GM18873 (cell line): ENCODE measurements at regions not wholly inside any gene's neighbourhood (a gene's known extent, or its start where the extent isn't known, plus 50 kb on each side); places are given as distances from the start of the nearest gene placed in this dataset.

ENCODE experiments used
- ATAC-seq: cut with Tn5 transposase; IDR thresholded peaks from one replicate; pipeline ENCODE4 v1.9.1; 2021; ENCODE audit warnings: mild to moderate bottlenecking, moderate library complexity, moderate number of reproducible peaks; ENCODE audit not compliant: unreplicated experiment, low FRiP score

DNA sequence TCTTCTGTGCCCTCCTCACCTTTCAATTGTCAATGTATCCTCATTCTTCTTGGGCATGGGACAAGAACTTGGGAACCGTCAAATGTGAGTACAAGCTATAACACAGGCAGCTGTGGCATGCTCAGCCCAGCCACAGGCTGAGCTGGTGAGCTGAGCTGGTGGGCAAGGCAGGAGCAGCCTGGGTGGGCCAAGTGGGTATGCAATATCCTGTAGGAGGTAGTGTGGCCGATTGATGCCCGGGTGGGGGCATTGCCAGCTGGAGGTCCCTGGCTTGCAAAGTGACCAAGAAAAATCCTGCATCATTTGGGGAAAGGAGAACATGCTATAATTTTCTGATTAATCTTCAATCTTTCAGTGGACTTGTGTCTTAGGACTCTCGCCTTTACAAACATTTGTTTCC, 507.2 kb upstream of the SLC10A2 start:
- no peak for ATAC-seq

DNA sequence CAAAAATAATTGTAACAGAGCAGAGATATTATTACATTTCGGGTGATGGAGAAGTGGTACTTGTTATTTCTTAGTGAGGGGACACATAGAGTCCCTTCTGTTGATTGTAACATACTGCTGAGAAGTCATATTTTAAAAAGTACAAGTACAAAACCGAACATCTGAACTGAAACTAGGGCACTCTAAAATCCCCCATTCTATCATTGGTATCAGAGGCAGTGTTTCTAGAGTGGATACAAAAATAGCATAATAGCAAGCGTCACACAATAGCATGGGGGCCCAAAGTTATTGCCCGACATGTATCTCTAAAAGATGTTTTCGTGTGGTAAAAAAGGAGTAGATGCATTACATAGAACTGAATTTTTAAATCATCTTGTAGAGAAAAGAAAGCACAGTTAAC, 502.1 kb upstream of the SLC10A2 start:
- ATAC-seq = no peak

GRCh38 chr13:103557878-103558277, 491.7 kb upstream of the SLC10A2 start:
- ATAC-seq = no peak

GRCh38 chr13:103556681-103557080, 490.5 kb upstream of the SLC10A2 start:
- ATAC-seq = no peak

DNA sequence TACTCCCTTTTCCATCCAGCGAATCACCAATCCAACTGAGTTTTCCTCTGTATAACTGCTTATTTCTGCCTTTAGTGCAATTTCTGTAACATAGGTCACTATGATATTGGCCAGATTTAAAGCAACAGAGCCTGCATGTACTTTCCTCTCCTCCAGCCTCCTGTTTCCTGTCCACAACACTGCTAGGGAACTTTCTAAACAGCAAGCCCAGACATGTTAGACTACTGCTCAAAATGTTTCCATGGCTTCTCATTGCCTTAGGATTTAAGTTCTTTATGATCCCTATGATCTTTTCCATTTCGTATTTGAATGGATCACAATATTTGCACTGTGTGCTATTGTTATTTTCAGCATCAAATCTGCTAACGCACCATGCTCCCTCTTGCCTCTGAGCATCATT, 481.7 kb upstream of the SLC10A2 start:
- ATAC-seq = no peak

GRCh38 chr13:103546271-103546670, 480.1 kb upstream of the SLC10A2 start:
- ATAC-seq = no peak

- no peak for ATAC-seq
These were observed 476.4 kb upstream of the SLC10A2 start for GRCh38 chr13:103542648-103543047.

DNA sequence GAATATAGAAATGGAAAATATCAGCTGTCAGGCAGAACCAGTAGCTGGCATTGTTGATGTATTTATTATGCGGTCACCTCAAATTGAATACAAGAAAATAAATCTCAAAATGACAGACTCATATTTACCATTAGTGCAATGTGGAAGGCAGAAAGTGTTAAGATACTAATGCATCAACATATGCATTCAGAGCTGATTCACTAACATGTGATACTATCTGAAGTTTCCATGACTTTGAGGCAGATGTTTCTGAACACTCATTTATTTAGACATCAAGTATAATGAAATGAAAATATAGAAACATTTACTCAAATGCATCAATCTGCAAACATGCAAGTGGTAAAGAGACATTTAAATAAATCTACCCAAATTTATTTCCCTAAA, 474.2 kb upstream of the SLC10A2 start:
- no peak for ATAC-seq

DNA sequence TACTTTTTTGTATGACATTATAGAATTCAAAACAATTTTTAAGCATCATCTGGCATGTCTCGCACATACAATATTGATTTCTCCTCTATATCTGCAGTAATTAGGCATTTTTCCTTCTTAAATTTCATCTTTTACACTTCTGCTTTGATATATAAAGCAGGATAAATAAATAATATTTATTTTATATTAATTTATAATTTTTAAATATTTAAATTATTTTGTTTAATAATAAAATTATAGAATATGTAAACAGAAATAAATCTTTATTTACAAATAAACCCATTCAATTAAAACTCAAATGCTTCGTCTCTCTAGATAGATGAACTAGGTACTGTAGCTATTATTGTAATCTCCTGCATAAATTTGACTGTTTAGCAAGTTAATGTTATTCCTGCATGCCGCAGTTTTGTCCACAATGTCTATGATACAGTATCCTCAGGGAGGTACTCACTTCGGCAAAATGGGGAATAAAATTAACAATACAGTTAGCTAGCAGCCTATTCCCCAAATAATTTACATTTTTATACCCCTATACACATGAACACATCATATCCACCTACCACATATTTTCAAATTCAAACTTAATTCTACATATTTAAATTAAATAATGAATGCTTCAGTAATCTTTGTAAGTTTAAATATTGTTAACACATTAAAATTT, 473.6 kb upstream of the SLC10A2 start:
- ATAC-seq = no peak

- no peak for ATAC-seq
These were observed 473.0 kb upstream of the SLC10A2 start for GRCh38 chr13:103539265-103539664.

DNA sequence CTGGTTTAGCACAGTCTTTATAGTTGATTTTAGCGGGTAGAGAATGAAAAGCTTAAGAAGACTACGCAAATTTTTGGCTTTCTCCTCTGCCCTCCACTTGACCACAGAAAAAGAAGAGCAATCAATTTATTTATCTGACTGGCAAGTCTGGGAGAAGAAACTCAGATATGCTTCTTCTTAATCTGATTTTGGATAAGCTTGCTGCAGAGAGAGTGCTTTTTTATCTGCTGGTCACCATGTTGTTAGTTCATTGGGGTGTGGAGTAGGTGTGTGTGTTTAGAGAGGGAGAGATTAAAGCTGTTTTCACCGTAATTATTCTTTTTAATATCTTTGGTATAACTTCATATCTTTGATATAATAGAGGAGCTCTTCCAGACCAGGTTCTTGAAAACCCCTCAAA, 471.4 kb upstream of the SLC10A2 start:
- no peak for ATAC-seq

GRCh38 chr13:103531278-103531677, 465.1 kb upstream of the SLC10A2 start:
- no peak for ATAC-seq

- no peak for ATAC-seq
These were observed 462.2 kb upstream of the SLC10A2 start for GRCh38 chr13:103528437-103528836.

DNA sequence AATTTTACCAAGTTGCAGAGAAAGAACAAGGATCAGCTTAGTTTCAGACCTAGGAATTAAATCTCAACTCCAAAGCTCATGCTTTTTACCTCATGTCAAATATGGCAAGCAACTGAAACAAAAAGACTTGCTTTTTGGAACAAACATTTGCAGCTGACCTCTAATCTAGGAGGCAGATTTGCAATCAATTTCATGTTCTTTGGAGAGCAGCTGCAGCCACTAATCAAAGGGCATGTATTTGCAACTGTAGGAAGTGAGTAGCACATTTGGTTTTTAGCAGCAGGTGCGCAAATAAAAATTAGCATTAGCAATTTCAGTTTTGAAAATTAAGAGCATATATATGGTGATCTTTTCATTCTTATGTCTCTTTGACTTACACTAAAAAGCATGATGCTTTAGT, 459.3 kb upstream of the SLC10A2 start:
- ATAC-seq = no peak

DNA sequence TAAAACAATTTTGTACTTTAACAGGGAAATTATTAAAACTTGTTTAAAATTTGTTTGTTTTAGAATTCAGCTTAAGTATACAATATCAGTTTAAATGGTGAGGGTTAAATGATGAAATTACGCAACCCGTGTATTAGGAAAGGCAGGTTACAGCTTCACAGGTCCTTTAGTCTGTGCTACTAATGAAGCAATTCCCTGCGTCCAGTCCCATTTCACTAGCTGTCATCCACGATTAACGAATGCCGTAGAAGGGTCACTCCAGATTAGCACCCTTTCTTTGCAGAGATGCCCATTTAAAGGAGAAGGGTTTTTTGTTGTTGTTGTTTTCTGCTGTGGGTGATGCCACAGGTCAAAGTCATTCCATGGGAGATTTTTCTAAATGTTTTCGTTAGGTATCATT, 457.6 kb upstream of the SLC10A2 start:
- ATAC-seq = no peak

DNA sequence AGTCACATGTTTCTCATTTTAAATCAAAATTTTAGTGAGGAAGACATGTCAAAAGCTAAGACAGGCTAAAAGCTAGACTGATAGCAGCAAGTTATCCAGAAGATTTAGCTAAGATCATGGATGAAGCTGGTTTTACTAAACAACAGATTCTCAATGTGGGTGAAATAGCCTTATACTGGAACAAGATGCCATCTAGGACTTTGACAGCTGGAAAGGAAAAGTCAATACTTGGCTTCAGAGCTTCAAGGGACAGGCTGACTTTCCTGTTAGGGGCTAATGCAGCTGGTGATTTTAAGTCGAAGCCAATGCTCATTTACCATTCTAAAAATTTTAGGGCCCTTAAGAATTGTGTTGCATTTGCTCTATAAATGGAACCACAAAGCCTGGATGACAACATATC, 455.3 kb upstream of the SLC10A2 start:
- ATAC-seq = no peak

DNA sequence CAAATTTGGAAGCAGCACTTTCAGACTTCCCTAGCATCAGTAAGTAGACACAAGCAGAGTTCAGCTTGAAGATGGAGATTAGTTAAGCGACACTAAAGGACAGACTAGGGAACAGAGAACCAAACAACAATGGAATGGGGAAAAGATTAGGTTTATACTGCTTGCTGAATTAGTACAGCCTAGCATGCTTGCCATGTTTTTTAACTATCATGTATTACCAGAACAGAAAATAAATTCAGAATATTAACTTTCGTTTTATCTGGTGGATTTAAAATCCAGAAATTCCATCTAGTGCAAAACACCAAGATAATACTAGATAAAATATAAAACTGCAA, 451.5 kb upstream of the SLC10A2 start:
- no peak for ATAC-seq

DNA sequence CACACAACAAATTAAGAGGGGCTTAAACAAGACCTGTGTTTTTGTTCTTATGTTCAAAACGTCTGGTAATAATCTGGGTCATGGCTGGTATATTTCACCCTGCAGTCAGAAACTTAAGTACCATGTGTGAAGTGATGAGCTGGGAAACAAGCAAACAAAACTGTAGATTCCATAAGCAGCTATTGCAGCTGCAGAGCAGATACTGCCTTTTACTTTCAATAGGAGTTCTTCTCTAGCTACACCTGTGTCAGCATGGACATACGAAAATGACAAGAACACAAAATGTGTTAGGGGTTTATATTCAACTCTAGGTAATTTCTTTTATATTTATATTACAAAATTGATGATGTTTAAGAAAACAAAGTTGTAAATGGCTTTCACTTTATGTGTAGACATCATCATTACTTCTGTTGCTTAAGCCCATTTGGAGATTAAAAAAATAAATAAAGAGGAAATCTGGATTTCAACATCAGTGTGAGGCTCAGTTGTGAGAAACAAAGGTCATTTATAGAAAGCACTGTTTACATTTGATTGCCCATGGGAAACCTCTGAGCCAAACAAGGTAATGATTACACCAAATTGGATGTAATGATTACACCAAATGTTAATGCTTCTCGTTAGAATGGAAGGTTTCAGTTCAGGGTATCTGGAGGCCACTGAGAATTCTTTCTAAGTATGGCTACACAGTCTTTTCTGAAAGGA, 451.0 kb upstream of the SLC10A2 start:
- ATAC-seq = peak; percentile 92

DNA sequence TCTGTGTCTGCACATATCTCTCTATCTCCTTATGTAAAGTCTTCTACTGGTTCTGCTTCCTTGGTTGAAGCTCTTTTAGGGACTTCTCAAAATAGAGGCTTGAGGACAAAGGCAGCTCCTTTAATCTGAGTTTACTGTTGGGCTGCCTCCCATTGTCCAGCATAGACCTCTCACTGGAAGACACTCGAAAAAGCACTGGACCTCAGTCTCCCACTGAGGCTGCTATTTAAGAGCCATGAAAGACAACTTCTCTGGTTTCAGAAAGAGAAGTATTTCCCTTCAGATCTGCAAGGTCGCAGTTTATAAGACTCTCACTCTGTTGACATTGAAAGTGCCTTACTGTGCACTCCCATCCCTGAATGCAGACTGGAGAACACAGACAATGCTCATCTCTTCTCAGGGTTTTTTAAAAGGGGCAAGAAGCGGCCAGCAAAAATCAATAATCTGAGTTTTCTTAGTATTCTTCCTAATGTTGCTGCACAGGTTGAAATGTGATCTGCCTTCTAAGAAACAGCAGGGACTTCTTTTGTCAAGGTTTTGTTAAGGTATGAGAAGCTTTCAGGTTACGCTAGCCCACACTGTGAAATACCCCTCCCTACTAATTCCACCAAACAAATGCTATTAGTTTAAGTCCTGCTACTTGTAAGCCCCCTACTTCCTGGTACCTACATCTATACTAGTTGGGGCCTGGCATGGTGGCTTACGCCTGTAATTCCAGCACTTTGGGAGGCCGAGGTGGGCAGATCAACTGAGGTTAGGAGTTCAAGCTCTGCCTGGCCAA, 450.0 kb upstream of the SLC10A2 start:
- ATAC-seq = no peak

DNA sequence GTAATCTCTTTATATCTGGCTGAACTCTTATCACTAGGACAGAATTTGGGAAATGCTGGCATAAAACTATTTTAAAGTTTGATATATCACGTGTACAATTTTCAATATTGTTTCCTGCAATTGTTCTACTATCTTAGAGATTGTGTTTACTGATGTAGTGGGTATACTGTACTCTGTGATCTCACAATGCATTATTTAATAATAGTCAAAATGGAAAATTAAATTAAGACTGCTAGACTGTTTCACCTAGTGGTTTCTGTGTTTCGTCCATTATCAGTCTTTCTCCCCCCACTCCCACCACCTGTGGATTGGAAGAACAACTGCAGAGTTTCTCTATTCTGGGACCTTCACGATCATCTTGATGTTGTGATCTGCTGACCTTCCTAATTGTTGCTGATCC, 449.2 kb upstream of the SLC10A2 start:
- ATAC-seq = no peak

- ATAC-seq = no peak
These were observed 448.4 kb upstream of the SLC10A2 start for GRCh38 chr13:103514619-103515018.

GRCh38 chr13:103514188-103514587, 448.0 kb upstream of the SLC10A2 start:
- ATAC-seq = no peak
